DOHH2 (cell line): ENCODE measurements at regions not wholly inside any gene's neighbourhood (a gene's known extent, or its start where the extent isn't known, plus 50 kb on each side); places are given as distances from the start of the nearest gene placed in this dataset.

ENCODE experiments used
- EZH2phosphoT487 ChIP-seq: fragments of 200-600 bp; sonication (generic); IDR thresholded peaks from 2 replicates; pipeline ENCODE4 v1.6.1; 2017; ENCODE audit warnings: borderline replicate concordance, mild to moderate bottlenecking, antibody characterized with exemption, low read length, moderate library complexity, mixed read lengths
- TF ChIP-seq, protein P1 (sequence below): fragments of 200-600 bp; sonication (generic); IDR thresholded peaks from one replicate; pipeline ENCODE4 v1.5.1; 2014; ENCODE audit warnings: antibody characterized with exemption, mild to moderate bottlenecking, low read depth, low read length; ENCODE audit not compliant: poor library complexity, severe bottlenecking

DNA sequence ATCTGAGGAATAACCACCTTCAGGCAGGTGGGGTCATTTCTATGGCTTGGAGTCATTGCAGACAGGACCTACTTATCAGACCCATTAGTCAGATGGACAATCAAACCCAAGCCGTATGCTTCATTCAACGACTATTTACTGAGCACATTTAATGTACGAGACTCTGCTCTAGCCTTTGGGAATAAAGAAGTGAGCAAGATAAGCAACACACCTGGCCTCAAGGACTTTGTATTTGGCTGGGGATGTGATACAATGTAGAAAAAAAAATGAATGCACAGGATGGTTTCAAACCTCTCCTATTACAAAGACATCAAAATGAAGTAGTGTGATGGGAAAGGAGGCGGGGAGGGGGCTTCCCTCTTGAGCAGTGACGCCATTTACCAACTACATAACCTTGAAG, 311.7 kb downstream of the PMP22 start:
- TF ChIP-seq, protein P1, sequence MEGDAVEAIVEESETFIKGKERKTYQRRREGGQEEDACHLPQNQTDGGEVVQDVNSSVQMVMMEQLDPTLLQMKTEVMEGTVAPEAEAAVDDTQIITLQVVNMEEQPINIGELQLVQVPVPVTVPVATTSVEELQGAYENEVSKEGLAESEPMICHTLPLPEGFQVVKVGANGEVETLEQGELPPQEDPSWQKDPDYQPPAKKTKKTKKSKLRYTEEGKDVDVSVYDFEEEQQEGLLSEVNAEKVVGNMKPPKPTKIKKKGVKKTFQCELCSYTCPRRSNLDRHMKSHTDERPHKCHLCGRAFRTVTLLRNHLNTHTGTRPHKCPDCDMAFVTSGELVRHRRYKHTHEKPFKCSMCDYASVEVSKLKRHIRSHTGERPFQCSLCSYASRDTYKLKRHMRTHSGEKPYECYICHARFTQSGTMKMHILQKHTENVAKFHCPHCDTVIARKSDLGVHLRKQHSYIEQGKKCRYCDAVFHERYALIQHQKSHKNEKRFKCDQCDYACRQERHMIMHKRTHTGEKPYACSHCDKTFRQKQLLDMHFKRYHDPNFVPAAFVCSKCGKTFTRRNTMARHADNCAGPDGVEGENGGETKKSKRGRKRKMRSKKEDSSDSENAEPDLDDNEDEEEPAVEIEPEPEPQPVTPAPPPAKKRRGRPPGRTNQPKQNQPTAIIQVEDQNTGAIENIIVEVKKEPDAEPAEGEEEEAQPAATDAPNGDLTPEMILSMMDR = no peak
- TF ChIP-seq EZH2phosphoT487 = no peak
